ENCODE measurements at regions not wholly inside any gene's neighbourhood (a gene's known extent, or its start where the extent isn't known, plus 50 kb on each side); places are given as distances from the start of the nearest gene placed in this dataset.
"Not testable (repeated sequence)": the region's sequence is repeated elsewhere in the genome, so short reads cannot be mapped to it uniquely, and the experiment has no call there.

DNA sequence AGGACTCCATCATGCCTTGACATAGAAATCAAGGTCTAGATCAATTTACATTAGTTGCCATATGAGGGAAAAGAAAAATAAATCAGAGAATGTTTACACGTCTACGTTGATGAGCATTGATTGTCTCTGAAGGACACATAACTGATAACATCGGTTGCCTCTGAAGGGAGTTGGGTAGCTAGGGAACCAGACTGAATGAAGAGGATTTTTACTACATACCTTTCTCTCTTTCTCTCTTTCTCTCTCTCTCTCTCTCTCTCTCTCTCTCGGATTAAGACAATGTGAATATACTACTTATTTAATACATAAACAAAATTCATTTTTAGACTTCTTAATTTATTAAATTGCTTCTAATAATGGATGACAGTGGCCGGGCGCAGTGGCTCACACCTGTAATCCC lies 118.4 kb upstream of the DAPK1 start:
- Mint-ChIP-seq H3K36me3 (ENCODE audit: low read depth) (no peaks in the 10 kb centered on the region), H3K4me1 (ENCODE audit: low read depth) (peaks cover 10% of the 10 kb centered on the region), H3K4me3 (no peak overlapping the region), H3K9me3 (no peaks in the 10 kb centered on the region), H3K27ac (no peak overlapping the region), H3K27me3 (peaks cover 8% of the 10 kb centered on the region)
- intact Hi-C loops (cut with micrococcal nuclease) = no loop called here

DNA sequence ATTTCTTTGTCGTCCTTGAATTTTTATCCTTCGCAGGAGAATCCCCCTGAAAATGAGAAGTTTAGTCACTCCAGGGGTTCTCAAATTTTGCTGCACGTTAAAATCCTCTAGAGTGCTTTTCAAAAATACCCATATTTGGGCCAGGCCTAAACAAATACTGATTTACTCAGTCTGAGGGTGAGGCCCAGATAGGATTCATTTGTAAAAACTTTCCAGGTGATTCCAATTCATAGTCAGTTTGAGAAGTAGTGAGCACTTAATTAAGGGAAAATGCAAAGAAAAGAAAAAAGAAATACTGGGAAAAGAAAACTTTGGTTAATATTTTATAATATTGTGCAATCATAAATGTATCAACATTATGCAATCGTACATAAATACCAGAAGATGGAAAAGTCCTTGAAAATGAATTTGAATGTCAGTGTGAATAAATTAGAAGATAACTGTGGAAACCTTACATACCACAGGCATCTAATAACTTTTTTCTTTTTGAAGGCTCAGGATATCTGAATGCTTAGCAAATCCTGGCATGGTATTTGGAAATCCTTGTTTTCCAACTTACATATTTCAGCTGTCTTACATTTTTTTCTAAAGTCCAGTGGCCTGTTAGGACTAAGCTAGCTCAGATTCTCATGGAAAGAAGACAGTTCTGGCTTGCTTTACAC lies 116.5 kb upstream of the DAPK1 start:
- no peak overlapping the region for H3K4me3 Mint-ChIP-seq
- peaks cover 9% of the 10 kb centered on the region for H3K27me3 Mint-ChIP-seq
- no peaks in the 10 kb centered on the region for H3K9me3 Mint-ChIP-seq
- intact Hi-C loops (cut with micrococcal nuclease) = no loop called here
- H3K4me1 Mint-ChIP-seq (ENCODE audit: low read depth) = peaks cover 10% of the 10 kb centered on the region
- H3K27ac Mint-ChIP-seq = no peak overlapping the region
- no peaks in the 10 kb centered on the region for H3K36me3 Mint-ChIP-seq (ENCODE audit: low read depth)

DNA sequence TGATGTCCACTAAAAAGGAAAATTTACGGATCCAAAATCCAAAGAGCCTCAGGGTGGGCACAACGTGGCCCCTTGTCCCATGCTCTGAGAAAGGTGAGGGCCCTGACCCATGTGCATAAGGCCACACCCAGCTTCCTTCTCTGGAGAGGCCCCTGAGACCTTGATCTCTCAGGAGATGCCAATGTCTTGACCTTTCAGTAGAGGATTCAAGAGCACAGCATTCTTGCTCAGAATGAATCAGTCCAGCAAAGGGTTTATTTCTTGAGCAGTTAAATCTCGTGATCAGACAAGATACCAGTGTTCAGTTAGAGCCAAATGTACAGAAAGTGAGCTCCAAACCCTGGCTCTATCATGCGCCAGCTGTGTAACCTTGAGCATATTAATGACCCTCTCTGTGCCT lies 115.9 kb upstream of the DAPK1 start:
- H3K9me3 Mint-ChIP-seq = no peaks in the 10 kb centered on the region
- peaks cover 10% of the 10 kb centered on the region for H3K4me1 Mint-ChIP-seq (ENCODE audit: low read depth)
- no peak overlapping the region for H3K4me3 Mint-ChIP-seq
- H3K27ac Mint-ChIP-seq = no peak overlapping the region
- H3K27me3 Mint-ChIP-seq = peaks cover 8% of the 10 kb centered on the region
- no peaks in the 10 kb centered on the region for H3K36me3 Mint-ChIP-seq (ENCODE audit: low read depth)
- intact Hi-C loops (cut with micrococcal nuclease) = no loop called here

DNA sequence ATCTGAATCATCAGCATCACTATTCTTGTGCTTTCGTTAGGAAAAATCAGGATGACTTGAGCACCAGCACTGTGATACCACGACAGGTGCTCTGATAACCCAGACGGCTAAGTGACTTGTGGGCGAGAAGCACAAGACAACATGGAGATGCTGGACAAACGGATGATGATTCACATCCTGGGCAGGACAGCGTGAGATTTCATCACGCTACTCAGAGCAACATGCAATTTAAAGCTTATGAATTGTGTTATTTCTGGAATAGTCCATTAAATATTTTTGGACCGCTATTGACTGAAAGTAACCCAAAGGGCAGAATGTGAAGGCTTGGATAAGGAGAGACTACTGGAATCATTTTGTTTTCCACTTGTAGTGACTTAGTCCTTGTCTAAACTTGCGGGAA lies 114.8 kb upstream of the DAPK1 start:
- Mint-ChIP-seq H3K9me3 (no peaks in the 10 kb centered on the region), H3K4me3 (no peak overlapping the region), H3K36me3 (ENCODE audit: low read depth) (no peaks in the 10 kb centered on the region), H3K27me3 (peaks cover 8% of the 10 kb centered on the region), H3K27ac (no peak overlapping the region), H3K4me1 (ENCODE audit: low read depth) (peaks cover 10% of the 10 kb centered on the region)
- intact Hi-C loops (cut with micrococcal nuclease) = no loop called here

DNA sequence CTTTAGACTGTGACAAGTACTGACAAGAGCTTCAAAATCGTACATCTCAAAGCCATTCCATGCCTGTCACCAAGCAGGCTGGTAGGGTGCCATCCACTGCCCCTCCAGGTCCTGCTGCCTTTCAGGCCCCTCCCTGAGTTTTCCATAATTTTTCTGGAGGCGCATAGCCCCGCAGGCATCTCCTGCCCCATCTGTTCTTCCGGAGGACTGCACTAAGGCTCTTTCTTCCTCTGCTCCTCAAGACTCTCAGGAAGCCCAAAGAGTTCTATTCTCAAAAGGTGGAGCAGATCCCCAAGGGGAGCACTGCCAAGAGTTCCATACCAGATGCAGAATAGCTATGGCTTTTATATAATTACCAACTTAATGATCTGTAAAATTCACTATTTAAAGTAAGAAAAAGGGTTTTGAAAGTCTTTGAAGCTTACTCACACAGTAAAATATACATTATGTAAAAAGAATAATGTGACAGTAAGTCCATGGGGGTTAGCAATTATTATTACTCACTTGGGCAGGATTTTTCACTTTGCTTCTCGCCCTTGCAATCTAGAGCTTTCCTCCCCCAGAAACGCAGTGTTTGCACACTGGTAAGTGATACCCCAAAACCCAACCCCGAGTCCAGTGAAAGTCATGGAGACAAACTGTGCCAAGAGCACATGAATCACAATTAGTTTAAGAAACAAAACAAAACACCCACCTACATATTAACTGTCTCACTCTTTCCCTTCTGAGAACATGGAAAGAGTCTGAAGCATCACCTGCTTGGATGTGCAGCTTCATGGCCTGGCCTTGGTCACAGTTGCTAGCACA lies 114.1 kb upstream of the DAPK1 start:
- Mint-ChIP-seq H3K4me3 (no peak overlapping the region), H3K4me1 (ENCODE audit: low read depth) (peaks cover 10% of the 10 kb centered on the region), H3K9me3 (no peaks in the 10 kb centered on the region), H3K36me3 (ENCODE audit: low read depth) (no peaks in the 10 kb centered on the region), H3K27ac (no peak overlapping the region), H3K27me3 (peaks cover 10% of the 10 kb centered on the region)
- intact Hi-C loops (cut with micrococcal nuclease) = no loop called here

DNA sequence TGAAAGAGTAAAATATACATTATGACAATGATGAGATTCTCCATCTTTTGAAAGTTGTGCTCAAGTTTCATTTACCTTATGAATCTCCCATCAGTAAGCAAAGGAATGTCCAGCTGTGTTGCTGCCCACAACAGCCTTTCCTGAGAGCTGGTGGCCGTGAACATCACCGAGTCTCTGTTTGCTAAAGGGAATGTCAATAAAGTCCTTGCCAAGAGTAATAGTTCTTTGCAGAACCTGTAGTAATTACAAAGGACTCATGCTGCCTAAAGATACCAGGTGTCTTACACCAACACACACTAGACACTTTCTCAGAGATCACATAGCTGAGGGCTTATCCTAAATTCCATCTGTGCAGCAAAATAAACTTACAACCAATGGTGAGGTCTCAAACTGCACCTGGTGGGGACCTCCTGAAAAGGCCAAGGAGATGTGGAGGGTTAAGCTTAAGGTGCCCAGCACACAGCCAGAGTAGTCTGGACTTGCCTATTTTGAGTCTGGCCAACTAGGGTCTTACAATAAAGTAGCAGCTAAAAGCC lies 111.1 kb upstream of the DAPK1 start:
- no peak overlapping the region for H3K4me3 Mint-ChIP-seq
- H3K27me3 Mint-ChIP-seq = peaks cover 14% of the 10 kb centered on the region
- no peaks in the 10 kb centered on the region for H3K36me3 Mint-ChIP-seq (ENCODE audit: low read depth)
- intact Hi-C loops (cut with micrococcal nuclease) = no loop called here
- no peak overlapping the region for H3K27ac Mint-ChIP-seq
- H3K4me1 Mint-ChIP-seq (ENCODE audit: low read depth) = peaks cover 11% of the 10 kb centered on the region
- no peaks in the 10 kb centered on the region for H3K9me3 Mint-ChIP-seq

DNA sequence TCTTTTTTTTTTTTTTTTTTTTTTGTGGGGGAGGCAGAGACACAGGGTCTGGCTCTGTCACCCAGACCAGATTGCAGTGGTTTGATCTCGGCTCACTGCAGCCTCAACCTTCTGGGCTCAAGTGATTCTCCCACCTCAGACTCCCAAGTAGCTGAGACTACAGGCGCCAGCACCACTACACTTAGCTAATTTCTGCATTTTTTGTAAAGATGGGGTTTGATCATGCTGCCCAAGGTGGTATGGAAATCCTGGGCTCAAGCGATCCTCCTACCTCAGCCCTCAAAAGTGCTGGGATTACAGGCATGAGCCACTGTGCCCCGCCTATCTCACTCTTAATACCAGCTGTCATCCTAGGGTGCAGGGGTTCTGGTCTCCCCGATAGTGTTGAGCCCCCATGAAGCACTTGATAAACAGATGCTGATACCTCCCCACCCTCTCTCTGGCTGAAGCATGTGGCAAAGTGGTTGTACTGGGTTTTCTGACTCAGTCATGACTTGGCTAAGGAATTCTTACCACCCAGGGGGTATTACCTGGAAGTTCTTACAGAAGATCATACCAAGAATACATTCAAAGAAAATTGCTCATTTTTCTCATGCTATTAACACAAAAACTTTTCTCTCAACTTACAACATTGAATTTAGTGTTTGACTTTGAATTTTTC lies 110.2 kb upstream of the DAPK1 start:
- Mint-ChIP-seq H3K9me3 (no peaks in the 10 kb centered on the region), H3K4me1 (ENCODE audit: low read depth) (peaks cover 20% of the 10 kb centered on the region), H3K4me3 (no peak overlapping the region), H3K27me3 (peaks cover 14% of the 10 kb centered on the region), H3K27ac (no peak overlapping the region), H3K36me3 (ENCODE audit: low read depth) (no peaks in the 10 kb centered on the region)
- intact Hi-C loops (cut with micrococcal nuclease) = no loop called here

DNA sequence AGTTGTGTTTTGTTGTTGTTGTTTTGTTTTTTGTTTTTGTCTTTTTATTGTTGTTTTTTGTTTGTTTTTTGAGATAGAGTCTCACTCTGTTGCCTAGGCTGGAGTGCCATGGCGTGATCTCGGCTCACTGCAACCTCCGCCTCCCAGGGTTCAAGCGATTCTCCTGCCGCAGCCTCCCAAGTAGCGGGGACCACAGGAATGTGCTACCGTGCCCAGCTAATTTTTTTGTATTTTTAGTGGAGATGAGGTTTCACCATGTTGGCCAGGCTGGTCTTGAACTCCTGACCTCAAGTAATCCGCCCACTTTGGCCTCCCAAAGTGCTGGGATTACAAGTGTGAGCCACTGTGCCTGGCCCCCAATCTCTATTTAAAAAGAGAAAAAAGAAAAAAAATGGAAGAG lies 109.0 kb upstream of the DAPK1 start:
- Mint-ChIP-seq H3K4me1 (ENCODE audit: low read depth) (peaks cover 15% of the 10 kb centered on the region), H3K27me3 (peaks cover 14% of the 10 kb centered on the region)
- H3K9me3 Mint-ChIP-seq; intact Hi-C loops (cut with micrococcal nuclease); H3K4me3 Mint-ChIP-seq; H3K36me3 Mint-ChIP-seq (ENCODE audit: low read depth); H3K27ac Mint-ChIP-seq: not testable (repeated sequence)

DNA sequence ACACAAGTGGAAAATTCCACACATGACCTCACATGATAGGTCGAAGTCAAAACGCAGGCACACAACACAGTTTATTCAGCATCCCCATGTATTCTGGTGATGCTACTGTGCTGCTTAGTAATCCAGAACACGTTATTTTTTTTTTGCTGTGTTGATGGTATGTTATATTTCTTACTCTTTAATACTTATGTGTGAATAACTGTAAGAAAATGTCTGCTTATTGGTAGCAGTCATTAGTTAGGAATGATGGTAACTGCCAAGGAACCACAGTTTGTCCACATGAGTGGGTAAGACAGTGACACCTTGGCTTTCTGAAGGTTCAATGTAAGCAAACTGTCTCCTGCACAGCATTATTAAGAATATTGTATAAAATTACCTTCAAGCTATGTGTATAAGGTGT lies 107.7 kb upstream of the DAPK1 start:
- H3K27ac Mint-ChIP-seq = no peak overlapping the region
- H3K9me3 Mint-ChIP-seq = no peaks in the 10 kb centered on the region
- intact Hi-C loops (cut with micrococcal nuclease) = no loop called here
- H3K27me3 Mint-ChIP-seq = peaks cover 18% of the 10 kb centered on the region
- H3K36me3 Mint-ChIP-seq (ENCODE audit: low read depth) = no peaks in the 10 kb centered on the region
- H3K4me1 Mint-ChIP-seq (ENCODE audit: low read depth) = peaks cover 15% of the 10 kb centered on the region
- no peak overlapping the region for H3K4me3 Mint-ChIP-seq

DNA sequence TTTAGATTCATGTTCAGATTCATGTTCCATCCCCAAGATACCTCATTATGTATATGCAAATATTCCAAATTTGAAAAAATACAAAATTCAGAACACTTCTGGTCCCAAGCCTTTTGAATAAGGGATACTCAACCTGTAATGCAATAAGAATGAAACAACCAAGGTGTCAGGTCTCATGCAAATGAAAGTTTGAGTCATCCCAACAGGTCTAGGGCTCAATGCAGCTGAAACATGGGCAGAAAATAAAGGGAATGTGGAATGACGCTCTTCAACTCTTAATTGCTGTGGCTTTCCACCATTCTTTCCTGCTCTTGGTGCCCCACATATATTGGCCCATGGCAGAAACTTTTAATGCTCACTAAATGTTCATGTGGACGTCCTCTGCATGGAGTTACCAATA lies 107.3 kb upstream of the DAPK1 start:
- Mint-ChIP-seq H3K27me3 (peaks cover 20% of the 10 kb centered on the region), H3K36me3 (ENCODE audit: low read depth) (no peaks in the 10 kb centered on the region), H3K9me3 (no peaks in the 10 kb centered on the region), H3K27ac (no peak overlapping the region), H3K4me3 (no peak overlapping the region), H3K4me1 (ENCODE audit: low read depth) (peaks cover 15% of the 10 kb centered on the region)
- intact Hi-C loops (cut with micrococcal nuclease) = no loop called here

DNA sequence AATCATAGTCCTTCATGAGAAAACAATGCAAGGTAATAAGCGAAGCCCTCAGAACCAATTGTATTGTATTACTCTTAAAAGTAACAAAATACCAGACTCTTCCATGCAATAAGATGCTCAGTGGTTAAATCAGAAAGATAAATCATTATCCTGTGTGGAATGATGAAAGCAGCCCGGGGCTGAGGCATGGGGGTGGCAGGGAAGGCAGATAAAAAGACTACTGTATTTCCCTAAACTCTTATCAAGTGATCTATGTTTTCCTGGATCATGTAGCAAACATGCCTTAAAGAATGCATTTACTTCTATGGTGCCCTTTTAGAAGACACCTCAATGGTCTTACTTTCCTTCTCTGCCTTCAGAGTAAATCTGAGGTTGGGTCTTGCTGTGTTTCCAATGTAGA lies 105.6 kb upstream of the DAPK1 start:
- no peak overlapping the region for H3K4me3 Mint-ChIP-seq
- H3K36me3 Mint-ChIP-seq (ENCODE audit: low read depth) = no peaks in the 10 kb centered on the region
- peaks cover 15% of the 10 kb centered on the region for H3K4me1 Mint-ChIP-seq (ENCODE audit: low read depth)
- H3K27me3 Mint-ChIP-seq = peaks cover 19% of the 10 kb centered on the region
- no peaks in the 10 kb centered on the region for H3K9me3 Mint-ChIP-seq
- intact Hi-C loops (cut with micrococcal nuclease) = no loop called here
- H3K27ac Mint-ChIP-seq = no peak overlapping the region

DNA sequence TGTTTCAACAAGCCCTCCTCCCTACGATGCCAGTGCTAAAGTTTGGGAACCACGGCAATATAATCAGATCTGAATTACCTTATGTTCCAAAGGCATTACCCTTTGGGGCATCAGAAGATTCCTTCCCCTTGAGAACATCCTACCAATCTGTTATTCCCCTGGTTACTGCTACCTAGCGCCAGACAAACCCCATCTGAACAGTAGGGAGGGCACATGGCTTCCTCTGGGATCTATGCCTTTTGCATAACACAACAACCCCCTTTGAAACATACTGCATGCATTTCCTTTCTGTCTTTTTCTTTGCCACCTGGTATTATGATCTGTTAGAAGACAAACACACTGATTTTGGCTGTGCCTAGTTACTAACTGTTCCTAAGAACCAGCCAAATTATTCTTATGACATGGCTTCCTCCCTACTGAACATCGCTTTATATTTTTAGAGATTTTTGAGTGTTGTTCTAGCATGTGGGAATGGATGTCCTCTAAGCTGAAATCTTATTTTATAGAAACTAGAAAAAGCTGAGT lies 103.9 kb upstream of the DAPK1 start:
- Mint-ChIP-seq H3K9me3 (no peaks in the 10 kb centered on the region), H3K4me1 (ENCODE audit: low read depth) (peaks cover 15% of the 10 kb centered on the region), H3K27ac (no peak overlapping the region), H3K4me3 (no peak overlapping the region), H3K36me3 (ENCODE audit: low read depth) (no peaks in the 10 kb centered on the region), H3K27me3 (peaks cover 14% of the 10 kb centered on the region)
- intact Hi-C loops (cut with micrococcal nuclease) = no loop called here

DNA sequence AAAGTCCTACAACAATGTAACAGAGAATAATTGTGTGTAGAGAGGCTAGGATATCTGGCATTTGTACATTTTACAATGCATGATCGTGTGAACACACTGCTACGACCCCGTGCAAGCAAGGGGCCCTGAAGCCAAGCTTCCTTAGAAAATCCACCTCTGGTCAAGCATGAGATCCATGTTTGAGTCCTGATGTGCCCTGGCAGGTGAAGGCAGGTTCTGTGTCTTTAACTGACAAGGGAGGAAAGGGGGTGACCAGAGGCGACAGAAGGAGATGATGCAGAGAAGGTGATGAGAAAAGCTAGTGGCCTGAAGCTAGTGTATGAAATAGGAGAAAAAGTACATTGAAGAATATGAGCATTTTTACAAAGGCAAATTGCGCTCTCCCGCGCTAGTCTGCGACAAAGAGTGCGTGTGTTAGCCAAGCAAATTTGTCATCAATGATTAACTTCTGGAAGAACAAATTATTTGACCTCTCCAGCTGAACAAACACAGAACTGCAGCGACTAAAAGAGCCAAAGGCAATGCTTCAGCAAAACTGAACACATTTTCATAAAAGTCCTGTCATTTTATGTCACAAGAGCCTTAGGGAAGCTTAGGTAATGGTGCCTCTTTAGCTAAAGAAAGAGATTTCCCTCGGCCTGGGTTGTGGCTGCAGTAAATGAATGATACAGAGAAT lies 101.7 kb upstream of the DAPK1 start:
- Mint-ChIP-seq H3K27ac (no peak overlapping the region), H3K27me3 (peaks cover 10% of the 10 kb centered on the region), H3K4me1 (ENCODE audit: low read depth) (peaks cover 15% of the 10 kb centered on the region), H3K4me3 (no peak overlapping the region), H3K9me3 (no peaks in the 10 kb centered on the region), H3K36me3 (ENCODE audit: low read depth) (no peaks in the 10 kb centered on the region)
- intact Hi-C loops (cut with micrococcal nuclease) = no loop called here

DNA sequence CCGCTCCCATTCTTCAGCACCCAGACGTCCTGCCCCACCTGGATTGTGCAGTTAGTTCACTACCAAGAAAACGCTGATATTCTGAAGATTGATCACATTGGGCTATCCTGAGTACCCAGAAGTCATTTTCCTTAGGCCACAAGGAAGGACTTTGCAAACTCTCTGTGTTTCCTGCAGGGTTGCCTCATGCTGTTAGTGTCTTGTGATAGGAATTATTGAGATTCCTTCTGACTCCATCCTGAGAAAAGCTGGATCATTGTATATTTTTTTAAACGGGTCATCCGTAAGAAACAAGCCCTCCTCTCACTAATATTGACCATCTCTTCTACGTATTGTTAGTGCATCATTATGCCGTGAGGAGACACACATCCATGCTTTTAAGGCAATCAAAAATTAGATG lies 96.0 kb upstream of the DAPK1 start:
- Mint-ChIP-seq H3K4me1 (ENCODE audit: low read depth) (peaks cover 22% of the 10 kb centered on the region), H3K9me3 (no peaks in the 10 kb centered on the region), H3K36me3 (ENCODE audit: low read depth) (no peaks in the 10 kb centered on the region), H3K4me3 (no peak overlapping the region), H3K27me3 (no peaks in the 10 kb centered on the region), H3K27ac (no peak overlapping the region)
- intact Hi-C loops (cut with micrococcal nuclease) = no loop called here
